Breast epithelium (tissue), 4 donors: ENCODE measurements at regions not wholly inside any gene's neighbourhood (a gene's known extent, or its start where the extent isn't known, plus 50 kb on each side); places are given as distances from the start of the nearest gene placed in this dataset.
A peak's percentile ranks its signal among the peaks of the same experiment; 100 is the strongest.

ENCODE experiments used
- DNase-seq, 2 donors: peaks; one replicate each; pipeline ENCODE4 v3.0.0-alpha.2; 2019; ENCODE audit warnings: low spot score in 2 of 2
- H3K27ac ChIP-seq, 2 donors: fragments of 200-600 bp; sonication (generic) in 1 of 2; one replicate each; pipeline ENCODE4 v1.5.1; 2016 to 2019; ENCODE audit warnings: mild to moderate bottlenecking in 1 of 2
- H3K27me3 ChIP-seq, 2 donors: fragments of 200-600 bp; sonication (generic) in 1 of 2; one replicate each; pipeline versions ENCODE4 v1.5.1 to v1.6.0; 2017 to 2019; ENCODE audit warnings: control low read depth in 1 of 2, mild to moderate bottlenecking in 1 of 2
- H3K36me3 ChIP-seq: fragments of 200-600 bp; one replicate; pipeline ENCODE4 v1.5.1; 2019
- H3K4me1 ChIP-seq, 2 donors: fragments of 200-600 bp; sonication (generic); one replicate each; pipeline ENCODE4 v1.5.1; 2016 to 2019; ENCODE audit warnings: control low read depth in 1 of 2
- H3K4me3 ChIP-seq, 3 donors: fragments of 200-600 bp; sonication (generic); 1 replicate in 2 of 3; 2 replicates in 1 of 3; pipeline ENCODE4 v1.5.1; 2016 to 2019; ENCODE audit warnings: mild to moderate bottlenecking in 3 of 3, moderate library complexity in 2 of 3
- H3K9me3 ChIP-seq, 2 donors: fragments of 200-600 bp; sonication (generic) in 1 of 2; one replicate each; pipeline ENCODE4 v1.5.1; 2016 to 2019; ENCODE audit warnings: control low read depth in 1 of 2
- POLR2A ChIP-seq: fragments of 450-650 bp; IDR thresholded peaks from one replicate; pipeline ENCODE4 v1.6.1; 2016; ENCODE audit warnings: antibody characterized with exemption, mild to moderate bottlenecking, moderate library complexity
- POLR2AphosphoS5 ChIP-seq, 3 donors: sonication (generic); formaldehyde crosslinking; IDR thresholded peaks; one replicate each; pipeline ENCODE4 v1.6.1; 2017; ENCODE audit warnings: antibody characterized with exemption in 3 of 3
- intact Hi-C: fragments of 100-400 bp; cut with DNase I; formaldehyde crosslinking; loops from one replicate; pipeline ENCODE4 v1.15.1; 2023; ENCODE audit warnings: low total_unique reads
- TF ChIP-seq, protein P1 (sequence below), 3 donors: fragments of 450-650 bp; IDR thresholded peaks; one replicate each; pipeline ENCODE4 v1.5.1; 2016 to 2017; ENCODE audit warnings: antibody characterized with exemption in 3 of 3, mild to moderate bottlenecking in 3 of 3, moderate library complexity in 3 of 3

DNA sequence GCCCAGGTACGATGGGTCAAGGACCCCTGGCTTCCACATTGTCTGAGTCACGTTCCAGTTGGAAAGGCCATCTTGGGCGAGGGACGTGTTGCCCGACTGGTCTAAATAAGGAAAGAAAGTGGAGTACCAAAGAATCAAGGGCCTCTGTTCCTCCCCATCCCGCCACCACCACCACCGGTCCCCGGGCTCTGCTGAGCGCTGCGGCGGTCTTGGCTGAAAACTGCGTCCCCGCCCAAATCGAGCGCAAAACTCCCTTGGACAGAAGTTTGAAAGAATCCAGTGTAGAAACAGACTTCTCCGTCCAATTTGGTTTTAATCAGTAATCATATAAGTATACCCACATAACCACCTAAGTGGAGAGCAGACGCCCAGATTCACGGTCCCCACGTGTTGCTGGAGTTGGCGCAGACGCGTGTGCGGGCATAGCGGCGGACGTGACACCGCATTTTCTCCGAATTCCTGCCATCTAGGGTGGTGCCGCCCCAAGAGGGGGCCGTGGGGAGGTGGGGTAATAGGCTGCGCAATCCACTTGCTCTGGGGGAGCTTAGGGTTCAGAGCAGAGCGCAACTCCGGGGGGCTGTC lies 243.8 kb upstream of the TOPAZ1 start:
- Histone ChIP-seq H3K27me3 (peaks cover 18 to 78% of the 10 kb centered on the region in 2 donors), H3K4me3 (peak overlapping the region in 2 of 3 donors; percentile 57 to 75), H3K9me3 (no peaks in the 10 kb centered on the region), H3K36me3 (no peaks in the 10 kb centered on the region), H3K4me1 (peaks cover 12 to 34% of the 10 kb centered on the region in 2 donors), H3K27ac (no peak overlapping the region)
- intact Hi-C loops = no loop called here
- no peak for TF ChIP-seq POLR2A
- no peak for TF ChIP-seq POLR2AphosphoS5 (IDR thresholded peaks at IDR 0.05)
- TF ChIP-seq, protein P1, sequence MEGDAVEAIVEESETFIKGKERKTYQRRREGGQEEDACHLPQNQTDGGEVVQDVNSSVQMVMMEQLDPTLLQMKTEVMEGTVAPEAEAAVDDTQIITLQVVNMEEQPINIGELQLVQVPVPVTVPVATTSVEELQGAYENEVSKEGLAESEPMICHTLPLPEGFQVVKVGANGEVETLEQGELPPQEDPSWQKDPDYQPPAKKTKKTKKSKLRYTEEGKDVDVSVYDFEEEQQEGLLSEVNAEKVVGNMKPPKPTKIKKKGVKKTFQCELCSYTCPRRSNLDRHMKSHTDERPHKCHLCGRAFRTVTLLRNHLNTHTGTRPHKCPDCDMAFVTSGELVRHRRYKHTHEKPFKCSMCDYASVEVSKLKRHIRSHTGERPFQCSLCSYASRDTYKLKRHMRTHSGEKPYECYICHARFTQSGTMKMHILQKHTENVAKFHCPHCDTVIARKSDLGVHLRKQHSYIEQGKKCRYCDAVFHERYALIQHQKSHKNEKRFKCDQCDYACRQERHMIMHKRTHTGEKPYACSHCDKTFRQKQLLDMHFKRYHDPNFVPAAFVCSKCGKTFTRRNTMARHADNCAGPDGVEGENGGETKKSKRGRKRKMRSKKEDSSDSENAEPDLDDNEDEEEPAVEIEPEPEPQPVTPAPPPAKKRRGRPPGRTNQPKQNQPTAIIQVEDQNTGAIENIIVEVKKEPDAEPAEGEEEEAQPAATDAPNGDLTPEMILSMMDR (IDR thresholded peaks at IDR 0.05) = no peak
- DNase-seq = no peak

DNA sequence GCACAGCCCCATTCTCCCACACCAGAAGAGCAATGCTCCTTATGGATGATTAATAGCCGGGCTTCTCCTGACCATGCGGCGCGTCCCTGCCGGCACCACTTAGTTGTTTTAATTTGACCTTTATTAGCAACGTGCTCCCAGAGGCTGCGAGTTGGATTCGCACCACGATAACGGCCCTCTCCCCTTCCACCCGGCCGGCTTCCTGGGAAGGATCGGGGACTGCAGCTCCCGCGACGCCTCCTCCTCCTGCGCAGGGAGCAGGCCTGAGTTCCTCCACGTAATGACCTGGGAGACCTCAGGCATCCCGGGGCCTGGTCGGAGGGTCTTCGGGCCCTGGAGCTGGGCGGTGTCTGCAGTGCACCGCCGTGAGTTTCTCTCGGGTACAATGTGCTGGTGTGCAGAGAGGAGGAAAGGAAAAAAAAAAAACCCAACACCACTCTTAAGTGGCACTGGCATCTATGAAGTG lies 243.3 kb upstream of the TOPAZ1 start:
- Histone ChIP-seq H3K4me1 (peaks cover 12 to 34% of the 10 kb centered on the region in 2 donors), H3K9me3 (no peaks in the 10 kb centered on the region), H3K4me3 (peak overlapping the region; percentile 36 to 75 (median 57)), H3K36me3 (no peaks in the 10 kb centered on the region), H3K27ac (no peak overlapping the region), H3K27me3 (peaks cover 18 to 79% of the 10 kb centered on the region in 2 donors)
- TF ChIP-seq POLR2AphosphoS5 (IDR thresholded peaks at IDR 0.05) (no peak), POLR2A (no peak)
- TF ChIP-seq, protein P1 (IDR thresholded peaks at IDR 0.05) = no peak
- DNase-seq = no peak
- intact Hi-C loops = no loop called here

DNA sequence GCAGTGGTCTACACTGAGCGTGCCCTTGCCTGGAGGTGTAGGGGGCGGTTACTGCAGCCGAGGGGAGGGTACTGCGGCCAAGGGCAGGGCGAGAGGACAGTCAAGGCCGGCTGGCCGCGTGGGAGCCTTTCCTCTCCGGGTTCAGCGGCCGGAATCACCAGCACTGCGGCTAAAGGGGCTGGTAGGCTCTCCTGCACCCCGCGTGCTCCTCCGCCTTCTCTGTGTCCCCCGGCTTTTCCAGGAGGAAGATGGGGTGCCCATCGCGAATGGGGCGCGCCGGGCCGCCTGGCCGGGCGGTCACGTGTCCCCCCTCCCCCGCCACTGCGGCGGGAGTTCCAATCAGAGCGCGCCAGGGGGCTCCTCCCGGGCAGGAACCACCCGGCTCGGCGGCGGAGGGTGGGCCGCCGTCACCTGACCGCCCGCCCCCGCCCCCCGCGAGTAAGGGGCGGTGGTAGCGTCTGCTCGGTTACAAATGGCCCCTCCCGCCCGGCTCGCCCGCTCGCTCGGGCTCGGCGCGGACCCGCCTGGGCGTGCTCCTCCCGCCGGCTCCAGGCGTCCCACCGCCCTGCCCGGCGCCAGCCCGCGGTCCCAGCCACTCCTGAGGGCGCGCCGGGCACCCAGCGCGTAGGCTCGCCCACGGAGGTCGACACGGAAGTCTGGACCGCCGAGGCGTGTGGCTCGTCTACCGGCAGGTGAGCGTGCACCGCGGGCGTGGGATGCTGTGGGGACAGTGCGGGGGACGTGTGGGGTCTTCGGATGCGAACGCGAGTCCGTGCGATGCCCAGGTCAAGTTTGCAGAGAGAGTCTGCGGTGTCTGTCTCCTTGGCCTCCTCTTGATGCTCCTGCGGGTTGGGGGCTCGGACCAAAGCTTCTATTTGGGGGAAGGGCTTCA lies 242.6 kb upstream of the TOPAZ1 start:
- Histone ChIP-seq H3K27me3 (peaks cover 18 to 78% of the 10 kb centered on the region in 2 donors), H3K36me3 (no peaks in the 10 kb centered on the region), H3K9me3 (no peaks in the 10 kb centered on the region), H3K4me3 (peak overlapping the region; percentile 36 to 75 (median 57)), H3K27ac (no peak overlapping the region), H3K4me1 (peaks cover 12 to 34% of the 10 kb centered on the region in 2 donors)
- DNase-seq = no peak
- intact Hi-C loops = no loop called here
- TF ChIP-seq, protein P1 (IDR thresholded peaks at IDR 0.05) = no peak
- TF ChIP-seq POLR2AphosphoS5 (IDR thresholded peaks at IDR 0.05) = no peak
- TF ChIP-seq POLR2A = no peak

DNA sequence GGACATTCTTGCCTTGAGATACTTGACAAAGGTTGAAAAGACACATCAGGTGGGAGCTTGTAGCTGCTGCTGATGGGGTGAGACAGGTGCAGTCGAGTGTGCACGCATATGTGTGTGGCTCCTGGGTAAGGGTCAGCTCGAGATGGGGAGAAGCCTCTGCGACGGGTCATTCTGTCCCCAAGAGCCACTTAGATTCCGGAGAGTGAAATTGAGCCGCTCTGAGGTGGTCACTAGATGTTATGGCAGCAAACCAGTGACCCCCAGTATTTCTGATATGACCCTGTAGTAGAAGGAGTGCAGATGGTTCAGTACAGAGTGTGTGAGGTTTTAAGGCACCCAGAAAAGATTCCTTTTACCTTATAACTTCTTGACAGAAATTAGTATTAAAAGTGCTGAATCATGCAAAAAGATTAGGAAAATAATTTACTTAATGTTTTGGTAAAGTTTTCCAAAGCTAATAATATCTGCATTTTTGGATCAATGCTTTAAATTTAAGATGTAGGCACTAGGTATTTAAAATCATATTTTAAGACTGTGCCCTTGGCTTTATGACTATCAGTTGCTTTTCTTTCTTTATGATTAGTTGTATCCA lies 241.9 kb upstream of the TOPAZ1 start:
- no peak for DNase-seq
- no peaks in the 10 kb centered on the region for H3K9me3 ChIP-seq
- peaks cover 9 to 32% of the 10 kb centered on the region in 2 donors for H3K4me1 ChIP-seq
- peak overlapping the region in 2 of 3 donors; percentile 57 to 75 for H3K4me3 ChIP-seq
- TF ChIP-seq, protein P1 (IDR thresholded peaks at IDR 0.05) = no peak
- TF ChIP-seq POLR2AphosphoS5 (IDR thresholded peaks at IDR 0.05) (no peak), POLR2A (no peak)
- H3K27ac ChIP-seq = no peak overlapping the region
- H3K36me3 ChIP-seq = no peaks in the 10 kb centered on the region
- H3K27me3 ChIP-seq = peaks cover 17 to 71% of the 10 kb centered on the region in 2 donors
- intact Hi-C loops = no loop called here
